HG02973 (cell line): ENCODE measurements at regions not wholly inside any gene's neighbourhood (a gene's known extent, or its start where the extent isn't known, plus 50 kb on each side); places are given as distances from the start of the nearest gene placed in this dataset.

Experiments used
- ATAC-seq: cut with Tn5 transposase; IDR thresholded peaks from one replicate; pipeline ENCODE4 v1.9.1; 2021; ENCODE audit warnings: moderate library complexity; ENCODE audit not compliant: unreplicated experiment

DNA sequence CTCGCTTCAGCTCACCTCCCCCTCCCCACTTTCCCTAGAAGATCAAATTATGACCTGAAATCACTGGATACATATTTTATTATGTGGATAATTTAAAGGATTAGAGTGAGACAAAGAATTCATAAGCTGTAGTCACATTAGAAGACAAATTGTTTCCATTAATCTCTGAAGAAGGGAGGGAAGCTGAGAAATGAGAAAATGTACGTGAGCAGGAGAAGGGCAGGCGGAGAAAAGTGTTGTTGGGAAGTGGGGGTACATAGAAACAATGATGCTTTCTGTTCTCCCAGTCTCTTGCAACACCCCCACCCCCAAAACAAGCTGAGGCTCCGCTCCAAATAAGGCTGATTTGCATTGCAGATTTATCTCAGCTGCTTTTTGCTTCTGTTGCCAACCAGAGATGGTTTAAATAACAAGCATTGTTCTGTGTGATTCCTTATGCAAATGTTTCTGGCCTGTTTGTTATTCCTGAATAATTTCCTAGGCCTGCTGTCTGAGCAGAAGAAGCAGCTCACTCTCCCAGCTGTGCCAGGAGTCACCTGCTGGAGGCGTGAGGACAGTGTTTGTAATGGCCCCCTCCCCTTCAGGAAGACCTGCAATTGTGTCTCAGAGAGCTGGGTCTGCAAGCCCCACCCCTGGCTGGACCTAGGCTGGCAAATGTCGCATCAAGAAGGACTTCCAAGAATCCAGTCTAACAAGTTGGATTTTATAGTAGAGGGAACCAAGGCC lies 121.8 kb upstream of the TNR start:
- ATAC-seq, result no peak

DNA sequence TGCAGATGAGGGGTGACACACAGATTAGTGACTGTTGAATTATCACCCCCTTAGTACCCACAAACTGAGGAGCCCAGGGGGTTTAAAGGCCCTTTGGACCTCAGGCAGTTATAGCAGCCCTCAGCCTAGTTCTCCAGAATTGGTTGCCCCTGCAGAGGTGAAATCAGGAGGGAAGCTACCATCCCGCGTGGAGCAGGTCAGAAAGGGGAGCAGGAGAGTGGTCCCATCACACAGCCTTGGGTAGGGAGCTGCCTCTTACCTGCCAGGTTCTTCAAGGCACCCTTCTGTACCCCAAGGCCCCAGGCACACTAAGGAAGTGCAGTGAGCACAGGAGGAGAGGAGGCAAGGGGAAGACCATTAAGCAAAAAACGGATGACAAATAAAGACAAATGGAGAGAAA lies 121.2 kb upstream of the TNR start:
- ATAC-seq, result no peak

GRCh38 chr1:175864183-175864582 lies 120.8 kb upstream of the TNR start:
- ATAC-seq, result no peak

DNA sequence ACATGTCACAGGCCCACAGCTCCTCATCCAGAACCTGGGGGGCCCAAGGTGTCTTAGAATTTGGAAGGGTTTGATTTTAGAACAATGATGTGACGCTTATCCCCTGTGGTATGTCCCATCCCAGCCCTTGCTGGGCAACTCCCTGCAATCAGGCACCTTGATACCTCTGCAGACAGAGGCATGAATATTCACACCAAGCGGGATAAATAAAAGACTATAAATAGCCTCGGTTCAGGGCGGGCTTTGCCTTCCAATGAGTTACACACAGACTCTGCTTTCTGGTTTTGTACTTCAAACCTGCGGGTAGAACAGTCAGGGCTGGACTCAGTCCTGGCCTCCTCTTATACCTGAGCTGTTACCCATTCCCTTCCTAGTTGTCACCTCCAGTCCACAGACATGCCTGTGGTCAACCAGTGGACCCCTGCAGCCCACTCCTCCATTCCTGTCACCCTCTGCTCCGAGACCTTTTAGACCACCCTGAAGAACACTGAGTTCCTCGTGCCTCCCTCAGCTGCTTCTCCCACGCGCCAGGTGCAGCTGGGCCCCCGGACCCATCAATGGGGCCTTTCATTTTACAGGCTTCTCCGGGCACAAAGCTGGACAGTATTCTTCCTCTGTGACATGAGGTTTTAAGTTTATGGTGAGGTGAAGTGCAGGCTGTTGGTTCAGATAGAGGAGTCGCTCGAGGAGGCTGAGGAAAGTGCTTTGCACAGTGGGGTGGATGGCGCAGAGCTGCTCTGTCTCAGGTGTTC lies 120.1 kb upstream of the TNR start:
- no peak for ATAC-seq

DNA sequence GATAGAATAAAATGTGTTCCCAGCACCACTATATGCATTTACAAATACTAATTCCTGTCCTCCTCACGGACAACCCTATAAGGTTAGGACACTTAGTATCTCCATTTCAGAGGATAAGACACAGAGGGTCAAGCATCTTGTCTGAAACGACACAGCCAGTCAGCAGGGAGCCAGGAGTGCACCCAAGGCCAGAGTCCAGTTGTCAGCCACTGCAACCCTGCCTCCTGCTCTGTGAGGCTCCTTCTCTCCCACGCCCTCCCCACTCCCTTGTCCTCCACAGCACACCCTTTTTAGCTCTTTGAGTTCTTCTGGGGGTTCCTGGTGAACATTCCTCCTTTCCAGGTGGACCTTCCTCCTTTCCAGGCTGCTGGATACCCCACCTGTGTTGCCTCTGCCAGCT lies 119.0 kb upstream of the TNR start:
- no peak for ATAC-seq

DNA sequence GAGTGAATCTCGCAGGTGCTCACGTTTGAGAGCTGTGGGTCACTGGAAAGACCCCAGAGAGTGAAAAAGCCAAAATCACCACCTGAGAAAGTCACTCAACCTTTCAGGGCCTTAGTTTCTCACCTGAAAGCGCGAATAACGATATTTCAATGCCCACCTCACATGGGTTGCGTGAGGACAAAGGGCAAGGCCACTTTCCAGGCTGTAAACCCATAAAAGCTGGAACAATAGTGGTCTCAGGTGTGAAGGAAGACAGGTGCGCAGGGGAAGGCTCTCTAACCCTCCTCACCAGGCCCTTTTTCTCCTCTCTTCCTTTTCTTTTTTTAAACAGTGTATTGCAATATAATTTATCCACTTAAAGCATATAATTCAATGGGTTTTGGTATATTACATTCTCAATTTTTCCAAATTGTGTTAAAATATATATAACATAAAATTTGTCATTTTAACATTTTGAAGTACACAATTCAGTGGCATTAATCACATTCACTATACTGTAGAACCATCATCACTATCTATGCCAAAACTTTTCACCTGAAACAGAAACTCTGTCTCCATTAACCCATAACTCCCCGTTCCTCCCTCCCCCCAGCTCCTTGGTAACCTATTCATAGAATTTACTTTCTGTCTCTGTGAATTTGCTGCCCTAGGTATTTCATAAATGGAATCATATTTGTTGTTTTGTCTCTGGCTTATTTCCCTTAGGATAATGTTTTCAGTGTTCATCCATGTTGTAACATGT lies 118.4 kb upstream of the TNR start:
- no peak for ATAC-seq

DNA sequence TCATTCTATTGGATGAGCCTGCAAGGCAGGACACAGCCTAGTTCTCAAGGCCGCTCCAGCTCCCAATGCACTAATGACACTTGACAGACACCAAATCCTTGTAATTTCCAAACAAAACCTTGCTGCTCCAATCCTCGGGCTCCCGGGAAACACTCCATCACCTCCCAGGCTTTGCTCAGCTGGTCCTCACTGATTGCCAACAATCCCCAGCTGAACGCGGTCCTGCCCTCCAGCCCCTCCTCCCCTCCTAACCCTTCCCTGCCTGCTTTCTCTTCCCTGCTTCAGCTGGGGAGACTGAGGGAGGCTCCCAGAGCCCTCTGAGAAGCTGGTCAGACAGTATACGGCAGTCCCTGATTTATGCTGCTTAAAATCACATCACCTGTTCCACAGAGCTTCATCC lies 114.4 kb upstream of the TNR start:
- no peak for ATAC-seq

GRCh38 chr1:175853681-175854080 lies 110.3 kb upstream of the TNR start:
- no peak for ATAC-seq

GRCh38 chr1:175851749-175852148 lies 108.4 kb upstream of the TNR start:
- ATAC-seq, result no peak

- ATAC-seq, result no peak
Measured at GRCh38 chr1:175848329-175848728, 104.9 kb upstream of the TNR start.

GRCh38 chr1:175845985-175846384 lies 102.6 kb upstream of the TNR start:
- no peak for ATAC-seq

- no peak for ATAC-seq
Measured at GRCh38 chr1:175845338-175845737, 101.9 kb upstream of the TNR start.

- no peak for ATAC-seq
Measured at GRCh38 chr1:175844877-175845276, 101.5 kb upstream of the TNR start.

DNA sequence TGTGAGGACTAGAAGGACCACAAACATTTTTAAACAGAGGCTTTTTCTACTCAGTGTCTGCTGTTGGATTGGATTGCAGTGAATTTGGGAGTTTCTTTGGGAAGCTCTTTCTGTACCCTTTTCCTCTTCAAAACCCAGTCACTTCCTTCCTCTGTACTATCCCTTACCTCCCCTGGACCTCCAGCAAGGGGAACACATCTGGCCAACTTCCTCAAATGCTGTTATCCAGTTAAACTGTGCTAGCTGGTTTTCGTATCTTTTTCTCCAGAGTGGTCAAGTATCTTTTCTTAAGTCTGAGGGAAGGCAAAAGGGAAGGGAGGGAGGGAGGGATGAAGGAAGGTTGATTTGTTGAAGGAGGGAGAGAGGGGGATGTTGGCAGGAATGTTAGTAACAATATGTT lies 99.2 kb upstream of the TNR start:
- no peak for ATAC-seq

DNA sequence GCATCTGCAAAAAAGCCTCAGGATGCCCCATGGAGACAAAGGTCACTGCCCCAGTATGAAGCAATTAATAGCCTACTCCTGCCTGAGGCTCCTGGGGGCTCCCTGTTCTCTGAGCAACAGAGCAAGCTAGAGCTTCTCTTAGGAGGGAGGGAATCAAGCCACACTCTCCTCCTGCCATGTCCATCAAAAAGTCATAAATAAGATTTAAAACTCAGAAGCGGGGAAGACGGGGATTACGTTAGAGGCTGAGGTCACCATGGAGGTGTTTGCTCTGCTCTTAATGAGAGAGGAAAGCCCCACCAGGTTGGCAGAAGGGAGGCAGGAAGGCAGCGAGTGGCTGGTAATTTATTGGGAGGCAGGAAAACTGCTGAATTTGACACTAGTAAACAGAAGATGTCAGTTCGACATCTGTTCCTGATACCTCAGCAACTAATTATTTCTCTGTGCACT lies 98.4 kb upstream of the TNR start:
- ATAC-seq, result no peak

GRCh38 chr1:175840787-175841186 lies 97.4 kb upstream of the TNR start:
- ATAC-seq, result no peak

DNA sequence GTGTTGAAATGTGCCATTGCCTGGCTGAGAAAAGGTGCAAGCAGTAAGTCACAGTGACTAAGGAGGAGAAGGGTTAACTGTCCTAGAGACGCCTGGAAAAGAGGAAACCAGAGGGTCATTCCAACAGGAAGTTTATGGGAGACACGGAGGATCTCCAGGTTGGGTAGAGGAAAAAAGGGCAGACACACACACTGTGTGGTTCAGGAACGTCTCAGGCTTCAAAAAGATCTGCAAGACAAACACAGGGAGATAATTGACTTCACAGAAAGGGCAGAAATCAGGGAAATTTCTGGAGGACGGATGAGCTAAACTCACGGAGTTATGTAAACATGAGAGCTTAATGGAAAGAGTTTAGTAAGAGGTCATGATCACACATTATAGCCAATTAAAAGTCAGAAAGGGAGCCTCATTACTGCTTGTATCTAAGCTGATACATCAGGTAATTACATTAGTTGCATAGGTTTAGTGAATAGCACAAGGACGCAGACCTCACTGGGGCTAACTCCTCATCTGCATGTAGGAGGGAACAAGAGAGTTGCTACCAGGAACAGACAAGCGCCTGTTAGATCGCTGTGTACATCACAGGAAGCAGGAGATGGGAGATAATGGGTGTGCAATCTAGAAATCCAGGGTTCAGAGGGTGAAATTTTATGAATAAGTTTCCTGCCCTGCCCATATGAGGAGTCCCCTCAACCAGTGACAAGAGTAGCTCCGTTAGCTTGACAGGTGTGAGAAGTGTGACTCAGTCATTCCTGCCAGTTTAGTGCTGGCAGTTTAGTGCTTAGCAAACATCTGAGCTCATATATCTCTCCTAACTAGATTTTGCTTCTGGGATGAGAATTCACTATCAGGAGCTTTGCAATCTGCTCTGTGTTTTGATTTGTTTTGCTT lies 96.6 kb upstream of the TNR start:
- no peak for ATAC-seq

DNA sequence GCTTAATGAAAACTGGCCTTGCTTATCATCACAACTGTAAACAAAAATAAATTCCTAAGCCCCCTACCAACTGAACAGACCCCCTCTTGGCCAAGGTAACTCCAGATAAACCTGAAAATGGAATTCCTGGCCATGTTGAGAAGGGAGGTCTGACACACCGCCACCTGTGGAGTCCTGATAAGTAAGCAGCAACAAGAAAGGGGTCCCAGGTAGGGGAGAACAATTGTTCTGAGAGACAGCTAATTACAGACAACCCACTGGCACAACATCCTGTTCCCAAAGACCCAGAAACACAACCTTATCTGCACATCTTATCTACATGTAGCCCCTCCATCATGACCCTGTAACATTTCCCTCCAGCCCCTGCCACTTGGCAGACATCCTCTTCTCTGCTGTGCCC lies 91.2 kb upstream of the TNR start:
- no peak for ATAC-seq

- ATAC-seq, result no peak
Measured at GRCh38 chr1:175833951-175834350, 90.6 kb upstream of the TNR start.

- no peak for ATAC-seq
Measured at GRCh38 chr1:175833502-175833901, 90.1 kb upstream of the TNR start.

DNA sequence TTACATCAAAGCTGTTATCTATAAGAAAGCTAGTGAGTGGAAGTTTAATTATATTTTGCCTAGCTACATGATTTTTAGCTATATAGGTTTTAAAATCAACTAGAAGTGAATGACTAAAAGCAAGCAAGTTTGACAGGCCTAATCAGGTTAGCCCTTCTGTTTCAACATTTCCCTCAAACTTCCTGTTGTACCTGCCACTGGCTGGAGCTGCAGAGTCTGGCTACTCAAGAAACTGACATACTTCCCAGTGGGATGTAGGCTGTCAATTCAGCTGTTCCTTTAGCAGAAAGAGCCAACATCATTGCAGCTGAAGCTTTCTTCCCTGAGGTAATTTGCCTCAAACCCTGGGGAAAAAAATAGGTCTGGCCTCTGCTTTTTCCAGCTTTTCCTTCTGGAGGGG lies 87.1 kb upstream of the TNR start:
- no peak for ATAC-seq
